ENCODE measurements at regions not wholly inside any gene's neighbourhood (a gene's known extent, or its start where the extent isn't known, plus 50 kb on each side); places are given as distances from the start of the nearest gene placed in this dataset.

GRCh38 chr9:12876872-12877271 is 102.1 kb downstream of the LURAP1L start:
- TF ChIP-seq CTCF (IDR thresholded peaks at IDR 0.05; ENCODE audit: insufficient read depth, low read depth, low read length) (no peak), EZH2 (IDR thresholded peaks at IDR 0.05; ENCODE audit: insufficient read depth, low read length) (no peak)
